ENCODE measurements at regions not wholly inside any gene's neighbourhood (a gene's known extent, or its start where the extent isn't known, plus 50 kb on each side); places are given as distances from the start of the nearest gene placed in this dataset.
A peak's percentile ranks its signal among the peaks of the same experiment; 100 is the strongest.

DNA sequence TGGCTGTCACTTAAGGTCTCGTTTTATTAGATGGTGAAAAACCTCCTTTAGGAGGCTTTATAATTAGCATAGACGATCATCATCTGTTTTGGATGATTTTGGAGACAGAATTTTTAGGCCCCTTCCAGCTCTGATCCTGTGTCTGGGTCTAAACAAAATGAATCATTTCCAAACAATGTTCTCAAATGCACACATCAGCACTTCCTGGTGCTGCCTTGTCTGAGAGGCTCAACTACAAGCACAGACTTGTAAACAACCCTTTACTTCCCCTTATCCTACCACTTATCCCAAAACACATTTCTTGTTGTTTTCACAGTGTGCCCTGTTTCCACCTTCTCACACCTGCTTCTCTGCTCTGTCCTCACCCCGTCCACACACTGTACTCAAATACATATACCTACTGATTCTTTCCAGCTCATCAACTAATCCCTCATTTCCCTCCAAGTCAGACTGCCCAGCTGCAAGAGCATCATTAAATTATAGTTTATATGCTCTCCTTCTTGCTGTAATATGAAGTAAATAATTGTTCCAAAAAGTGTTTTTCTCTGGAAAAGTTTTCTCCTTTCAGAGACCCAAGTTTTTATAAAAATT, 71.2 kb upstream of the COL3A1 start:
- WGBS (ENCODE audit: low lambda C conversion rate) = 0% methylated on average over 3 of the region's 3 CpGs
- Histone ChIP-seq H3K27me3 (ENCODE audit: control insufficient read depth in 1 of 2, insufficient read depth in 2 of 2, low read length in 2 of 2) (no peaks in the 10 kb centered on the region), H3K4me2 (ENCODE audit: low read depth, low read length) (no peak overlapping the region), H3K4me3 (replicated peaks in 1 of 3; ENCODE audit: insufficient read depth in 1 of 3, low read depth in 2 of 3, low read length in 3 of 3) (no peak overlapping the region), H2AFZ (ENCODE audit: low read length) (no peak overlapping the region), H3K9me3 (ENCODE audit: low read length) (peaks cover 24% of the 10 kb centered on the region; the same call in 1 of the 2 replicates), H3K27ac (ENCODE audit: extremely low read length, insufficient read depth, low read length) (no peak overlapping the region), H4K20me1 (ENCODE audit: insufficient read depth, low read length) (no peaks in the 10 kb centered on the region), H3K79me2 (ENCODE audit: insufficient read depth, low read length) (no peaks in the 10 kb centered on the region), H3K9ac (ENCODE audit: insufficient read depth, low read depth, low read length) (no peak overlapping the region), H3K4me1 (ENCODE audit: insufficient read depth, low read length) (no peaks in the 10 kb centered on the region), H3K36me3 (replicated peaks in 1 of 2; ENCODE audit: control insufficient read depth in 1 of 2, insufficient read depth in 2 of 2, low read length in 2 of 2) (no peaks in the 10 kb centered on the region)
- intact Hi-C loops (cut with micrococcal nuclease; ENCODE audit: unreplicated experiment) = no loop called here
- DNase-seq (ENCODE audit: low spot score) (no peak), FAIRE-seq (no peak), ATAC-seq (no peak)
- TF ChIP-seq MAFK (conservative IDR thresholded peaks at IDR 0.05 in 1 of 2, IDR thresholded peaks at IDR 0.05 in 1 of 2; ENCODE audit: low read length in 2 of 2) (peak; percentile 38 to 69; a peak in 3 of 4 replicates), ZNF460 (CRISPR knock-in tag; IDR thresholded peaks at IDR 0.05; ENCODE audit: borderline replicate concordance) (no peak)
- CTCF ChIA-PET (ENCODE audit: low intra/inter-chr PET ratio, low total read pairs) = no interaction called here
- POLR2A ChIA-PET = no interaction called here
- in situ Hi-C loops (cut with HindIII; ENCODE audit: extremely low pct_ligation_motif_present, low pct_unique_long_range_greater_than_20kb) = no loop called here
- no TSS peak for BruUV-seq (replicated peaks)

DNA sequence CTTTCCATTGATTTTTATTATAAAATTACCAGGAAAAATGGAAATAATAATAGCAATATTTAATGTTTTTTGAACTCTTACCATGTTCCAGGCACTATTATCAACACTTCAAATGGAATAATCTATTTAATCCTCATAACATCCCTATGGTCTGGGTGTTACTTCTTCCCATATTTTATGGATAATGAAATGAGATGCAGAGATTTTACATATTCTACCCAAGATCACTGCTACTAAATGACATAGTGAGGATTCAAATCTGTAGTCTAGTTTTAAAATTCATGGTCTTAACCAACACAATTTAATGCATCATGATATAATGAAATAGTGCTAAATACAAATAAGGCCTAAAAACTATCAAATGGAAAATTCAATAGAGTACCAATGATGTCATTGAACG, 70.4 kb upstream of the COL3A1 start:
- in situ Hi-C loops (cut with HindIII; ENCODE audit: extremely low pct_ligation_motif_present, low pct_unique_long_range_greater_than_20kb) = no loop called here
- POLR2A ChIA-PET = no interaction called here
- TF ChIP-seq CHD2 (IDR thresholded peaks at IDR 0.05; ENCODE audit: low read depth, low read length) (no peak), ATF7 (IDR thresholded peaks at IDR 0.05) (peak; percentile 74), ATF7 (CRISPR knock-in tag; IDR thresholded peaks at IDR 0.05) (no peak)
- Histone ChIP-seq H2AFZ (ENCODE audit: low read length) (no peak overlapping the region), H3K4me3 (replicated peaks in 1 of 3; ENCODE audit: insufficient read depth in 1 of 3, low read depth in 2 of 3, low read length in 3 of 3) (no peak overlapping the region), H4K20me1 (ENCODE audit: insufficient read depth, low read length) (no peaks in the 10 kb centered on the region), H3K9me3 (ENCODE audit: low read length) (peaks cover 32% of the 10 kb centered on the region; the same call in 1 of the 2 replicates), H3K79me2 (ENCODE audit: insufficient read depth, low read length) (no peaks in the 10 kb centered on the region), H3K27ac (ENCODE audit: extremely low read length, insufficient read depth, low read length) (no peak overlapping the region), H3K9ac (ENCODE audit: insufficient read depth, low read depth, low read length) (no peak overlapping the region), H3K4me1 (ENCODE audit: insufficient read depth, low read length) (no peaks in the 10 kb centered on the region), H3K27me3 (ENCODE audit: control insufficient read depth in 1 of 2, insufficient read depth in 2 of 2, low read length in 2 of 2) (no peaks in the 10 kb centered on the region), H3K4me2 (ENCODE audit: low read depth, low read length) (no peak overlapping the region), H3K36me3 (replicated peaks in 1 of 2; ENCODE audit: control insufficient read depth in 1 of 2, insufficient read depth in 2 of 2, low read length in 2 of 2) (no peaks in the 10 kb centered on the region)
- 6% methylated on average over 1 of the region's 1 CpG for WGBS (ENCODE audit: low lambda C conversion rate)
- ATAC-seq = no peak
- CTCF ChIA-PET (ENCODE audit: low intra/inter-chr PET ratio, low total read pairs) = no interaction called here
- FAIRE-seq = no peak
- DNase-seq (ENCODE audit: low spot score) = no peak
- intact Hi-C loops (cut with micrococcal nuclease; ENCODE audit: unreplicated experiment) = no loop called here
- BruUV-seq (replicated peaks) = no TSS peak
